22Rv1 (cell line): ENCODE measurements at regions not wholly inside any gene's neighbourhood (a gene's known extent, or its start where the extent isn't known, plus 50 kb on each side); places are given as distances from the start of the nearest gene placed in this dataset.

Source experiments
- CTCF ChIP-seq: fragments of 450-650 bp; IDR thresholded peaks from 2 replicates; pipeline ENCODE4 v1.5.1; 2017; ENCODE audit warnings: mild to moderate bottlenecking
- ZFX ChIP-seq: fragments of 450-650 bp; IDR thresholded peaks from 2 replicates; pipeline ENCODE4 v1.6.1; 2017; ENCODE audit warnings: antibody characterized with exemption, borderline replicate concordance

DNA sequence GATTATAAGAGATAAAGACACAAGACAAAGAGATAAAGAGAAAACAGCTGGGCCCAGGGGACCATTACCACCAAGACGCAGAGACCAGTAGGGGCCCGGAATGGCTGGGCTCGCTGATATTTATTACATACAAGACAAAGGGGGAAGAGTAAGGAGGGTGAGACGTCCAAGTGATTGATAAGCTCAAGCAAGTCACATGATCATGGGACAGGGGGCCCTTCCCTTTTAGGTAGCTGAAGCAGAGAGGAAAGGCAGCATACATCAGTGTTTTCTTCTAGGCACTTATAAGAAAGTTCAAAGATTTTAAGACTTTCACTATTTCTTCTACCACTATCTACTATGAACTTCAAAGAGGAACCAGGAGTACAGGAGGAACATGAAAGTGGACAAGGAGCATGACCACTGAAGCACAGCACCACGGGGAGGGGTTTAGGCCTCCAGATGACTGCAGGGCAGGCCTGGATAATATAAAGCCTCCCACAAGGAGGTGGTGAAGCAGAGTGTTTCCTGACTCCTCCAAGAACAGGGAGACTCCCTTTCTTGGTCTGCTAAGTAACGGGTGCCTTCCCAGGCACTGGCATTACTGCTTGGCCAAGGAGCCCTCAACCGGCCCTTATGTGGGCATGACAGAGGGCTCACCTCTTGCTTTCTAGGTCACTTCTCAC is 63.9 kb upstream of the ARL4D start:
- TF ChIP-seq CTCF (no peak), ZFX (no peak)
